ENCODE measurements at regions not wholly inside any gene's neighbourhood (a gene's known extent, or its start where the extent isn't known, plus 50 kb on each side); places are given as distances from the start of the nearest gene placed in this dataset.

DNA sequence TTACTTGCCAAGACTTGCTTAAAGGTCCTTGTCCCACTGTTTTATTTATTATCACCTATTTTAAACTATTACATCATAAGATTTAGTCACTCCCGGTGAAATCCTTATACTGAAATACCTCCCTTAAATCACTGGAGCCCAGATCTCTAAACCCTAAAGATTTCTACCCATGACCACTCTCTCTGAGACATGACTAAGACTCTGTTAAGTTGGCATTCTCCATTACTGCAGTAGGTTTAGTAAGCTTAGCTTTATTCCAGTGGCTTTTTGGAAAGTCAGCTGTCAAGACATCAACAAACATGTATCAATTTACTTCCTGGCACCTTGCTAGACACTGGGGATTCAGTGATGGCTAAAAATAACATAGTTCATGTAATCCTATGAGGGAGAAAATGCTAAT, 874.2 kb downstream of the KCNMA1 start:
- Histone ChIP-seq H3K4me3 (ENCODE audit: severe bottlenecking) (no peak overlapping the region), H3K4me1 (ENCODE audit: insufficient read depth, poor library complexity, severe bottlenecking) (no peaks in the 10 kb centered on the region), H3K27ac (ENCODE audit: poor library complexity, severe bottlenecking) (no peak overlapping the region), H3K36me3 (ENCODE audit: low read depth) (no peaks in the 10 kb centered on the region), H3K27me3 (ENCODE audit: insufficient read depth, poor library complexity, severe bottlenecking) (peaks cover 9% of the 10 kb centered on the region), H3K9me3 (ENCODE audit: severe bottlenecking) (no peaks in the 10 kb centered on the region)
- ATAC-seq (ENCODE audit: low read depth) = no peak; the same call in 2 of the 3 replicates
- DNase-seq (ENCODE audit: low spot score) = no peak
- no peak for TF ChIP-seq CTCF (IDR thresholded peaks at IDR 0.05; ENCODE audit: poor library complexity, severe bottlenecking)

DNA sequence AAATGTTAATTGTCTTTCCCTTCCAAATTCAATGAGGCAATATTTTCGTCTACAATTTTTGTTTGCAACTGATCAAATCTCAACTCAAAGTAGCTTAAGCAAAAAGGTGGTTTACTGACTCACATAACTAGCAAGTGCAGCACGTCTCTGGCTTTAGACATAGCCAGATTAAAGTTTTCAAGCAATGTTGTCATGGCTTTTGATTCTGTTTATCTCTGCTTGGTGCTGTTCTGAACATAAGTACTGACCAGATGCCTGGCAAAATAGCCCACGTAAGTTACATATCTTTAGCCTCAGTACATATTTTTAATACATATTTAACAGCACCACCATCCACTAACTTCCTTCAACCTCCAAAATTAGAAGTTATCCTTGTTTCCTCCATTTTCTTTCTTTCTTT, 877.9 kb downstream of the KCNMA1 start:
- no peak for TF ChIP-seq CTCF (IDR thresholded peaks at IDR 0.05; ENCODE audit: poor library complexity, severe bottlenecking)
- no peak for ATAC-seq (ENCODE audit: low read depth)
- no peaks in the 10 kb centered on the region for H3K4me1 ChIP-seq (ENCODE audit: insufficient read depth, poor library complexity, severe bottlenecking)
- peaks cover 13% of the 10 kb centered on the region for H3K27me3 ChIP-seq (ENCODE audit: insufficient read depth, poor library complexity, severe bottlenecking)
- H3K27ac ChIP-seq (ENCODE audit: poor library complexity, severe bottlenecking) = no peak overlapping the region
- no peaks in the 10 kb centered on the region for H3K9me3 ChIP-seq (ENCODE audit: severe bottlenecking)
- H3K36me3 ChIP-seq (ENCODE audit: low read depth) = no peaks in the 10 kb centered on the region
- no peak overlapping the region for H3K4me3 ChIP-seq (ENCODE audit: severe bottlenecking)
- no peak for DNase-seq (ENCODE audit: low spot score)

- no peak for TF ChIP-seq CTCF (IDR thresholded peaks at IDR 0.05; ENCODE audit: poor library complexity, severe bottlenecking)
- Histone ChIP-seq H3K9me3 (ENCODE audit: severe bottlenecking) (no peaks in the 10 kb centered on the region), H3K4me3 (ENCODE audit: severe bottlenecking) (no peak overlapping the region), H3K36me3 (ENCODE audit: low read depth) (no peaks in the 10 kb centered on the region), H3K27me3 (ENCODE audit: insufficient read depth, poor library complexity, severe bottlenecking) (peaks cover 24% of the 10 kb centered on the region), H3K27ac (ENCODE audit: poor library complexity, severe bottlenecking) (no peak overlapping the region), H3K4me1 (ENCODE audit: insufficient read depth, poor library complexity, severe bottlenecking) (no peaks in the 10 kb centered on the region)
- no peak for ATAC-seq (ENCODE audit: low read depth)
- DNase-seq (ENCODE audit: low spot score) = no peak
Observed at GRCh38 chr10:76743169-76743568, 894.4 kb downstream of the KCNMA1 start.

DNA sequence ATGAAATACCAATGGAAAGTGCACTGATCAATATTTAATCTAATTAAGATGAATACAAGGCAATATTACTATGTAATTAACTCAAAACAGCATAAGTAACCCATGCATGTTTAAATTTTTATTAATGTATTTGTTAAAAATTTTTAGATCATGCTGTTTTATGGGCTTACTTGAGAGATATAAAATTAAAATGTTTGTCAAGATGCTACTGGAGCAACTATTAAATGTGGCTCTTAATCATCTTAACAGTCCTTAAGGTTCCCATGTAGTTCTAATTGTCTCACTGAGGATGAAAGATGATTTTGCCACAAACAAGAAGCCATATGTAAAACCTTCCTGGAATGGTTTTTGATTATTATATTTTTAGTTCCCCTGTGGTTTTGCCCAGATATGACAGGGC, 897.1 kb downstream of the KCNMA1 start:
- Histone ChIP-seq H3K27ac (ENCODE audit: poor library complexity, severe bottlenecking) (no peak overlapping the region), H3K9me3 (ENCODE audit: severe bottlenecking) (no peaks in the 10 kb centered on the region), H3K4me3 (ENCODE audit: severe bottlenecking) (no peak overlapping the region), H3K27me3 (ENCODE audit: insufficient read depth, poor library complexity, severe bottlenecking) (peaks cover 6% of the 10 kb centered on the region), H3K36me3 (ENCODE audit: low read depth) (no peaks in the 10 kb centered on the region), H3K4me1 (ENCODE audit: insufficient read depth, poor library complexity, severe bottlenecking) (no peaks in the 10 kb centered on the region)
- ATAC-seq (ENCODE audit: low read depth) (no peak), DNase-seq (ENCODE audit: low spot score) (no peak)
- no peak for TF ChIP-seq CTCF (IDR thresholded peaks at IDR 0.05; ENCODE audit: poor library complexity, severe bottlenecking)

DNA sequence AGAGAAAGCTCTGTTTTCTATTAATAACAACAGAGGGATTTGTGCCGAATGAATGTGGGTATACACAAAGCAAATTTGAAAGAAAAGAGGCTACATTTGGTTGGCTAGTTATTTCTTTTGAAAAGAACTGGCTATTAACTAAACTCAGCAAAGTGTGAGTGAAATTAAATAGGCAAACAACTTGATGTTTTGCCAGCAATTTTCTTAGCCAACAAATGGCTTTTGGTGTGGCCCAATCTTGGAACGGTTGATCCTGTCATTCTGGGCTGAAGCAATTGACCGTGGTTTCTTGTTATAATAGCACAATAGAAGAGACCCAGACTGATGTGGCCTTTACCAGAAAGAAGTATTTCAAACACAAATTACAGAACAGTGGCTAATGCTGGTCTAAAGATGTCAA, 898.6 kb downstream of the KCNMA1 start:
- Histone ChIP-seq H3K9me3 (ENCODE audit: severe bottlenecking) (no peaks in the 10 kb centered on the region), H3K27ac (ENCODE audit: poor library complexity, severe bottlenecking) (no peak overlapping the region), H3K36me3 (ENCODE audit: low read depth) (no peaks in the 10 kb centered on the region), H3K4me3 (ENCODE audit: severe bottlenecking) (no peak overlapping the region), H3K27me3 (ENCODE audit: insufficient read depth, poor library complexity, severe bottlenecking) (peaks cover 6% of the 10 kb centered on the region), H3K4me1 (ENCODE audit: insufficient read depth, poor library complexity, severe bottlenecking) (no peaks in the 10 kb centered on the region)
- no peak for DNase-seq (ENCODE audit: low spot score)
- no peak for ATAC-seq (ENCODE audit: low read depth)
- no peak for TF ChIP-seq CTCF (IDR thresholded peaks at IDR 0.05; ENCODE audit: poor library complexity, severe bottlenecking)

Data from RWPE2 (cell line).